Amygdala (tissue), 56 donors: ENCODE measurements at regions not wholly inside any gene's neighbourhood (a gene's known extent, or its start where the extent isn't known, plus 50 kb on each side); places are given as distances from the start of the nearest gene placed in this dataset.

Experiments used
- DNase-seq, 56 donors: peaks; one replicate each; lab custom pipeline; 2025; lab: John Stamatoyannopoulos, UW

- DNase-seq, result no peak
Observed at GRCh38 chr2:118705032-118705431, 142.4 kb downstream of the EN1 start.

DNA sequence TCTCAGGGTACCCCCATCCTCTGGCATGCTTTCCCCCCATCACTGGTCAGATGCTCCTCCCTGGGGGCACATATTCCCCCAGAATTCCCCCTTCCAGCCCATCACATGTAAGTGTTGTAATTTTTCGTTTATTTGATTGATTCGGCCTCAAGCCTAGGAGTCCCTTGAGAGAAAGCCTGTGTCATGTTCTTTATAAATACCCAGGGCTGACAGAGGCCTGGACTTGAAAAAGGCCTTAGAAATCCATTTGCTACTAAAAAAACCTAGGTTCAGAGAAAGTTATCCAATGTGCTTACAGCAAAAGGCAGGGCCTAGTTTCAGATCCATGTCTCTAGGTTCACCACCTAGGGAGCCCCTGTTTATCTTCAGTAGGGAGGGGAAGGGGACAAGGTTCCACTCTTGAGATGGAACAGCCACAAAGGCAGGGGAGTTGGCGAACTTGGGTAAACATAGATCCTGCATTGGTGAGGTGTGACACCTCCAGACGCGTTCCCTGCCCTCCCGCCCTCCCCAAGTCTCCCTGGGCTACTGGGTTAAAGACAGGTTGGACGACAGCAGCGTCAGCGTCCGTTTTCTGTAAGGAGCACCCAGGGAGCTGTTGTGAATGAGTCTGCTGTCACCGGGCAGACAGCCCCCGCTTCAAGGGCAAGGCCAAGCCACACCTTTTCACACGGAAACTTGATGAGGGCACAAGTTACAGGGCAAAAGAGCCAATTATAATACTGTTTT lies 147.8 kb downstream of the EN1 start:
- DNase-seq, result no peak

DNA sequence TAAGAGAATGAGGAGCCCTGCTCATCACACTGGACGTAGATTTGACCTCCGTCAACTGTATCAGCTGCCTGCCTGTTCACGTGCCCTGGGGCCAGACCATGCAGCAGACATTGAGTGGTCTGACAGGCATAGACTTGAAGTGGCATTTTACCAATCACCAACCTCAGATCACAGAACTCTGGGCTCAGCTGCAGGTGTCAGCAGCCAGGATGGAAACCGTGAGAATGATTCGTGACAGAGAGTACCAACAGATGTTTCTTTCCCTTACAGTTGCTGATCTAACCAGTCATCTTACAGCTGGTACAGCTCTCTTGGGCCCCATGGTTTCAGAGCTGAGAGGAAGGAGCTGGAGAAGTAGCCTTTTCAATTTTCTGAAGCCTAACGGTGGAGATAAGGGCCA lies 148.9 kb downstream of the EN1 start:
- DNase-seq, result no peak

DNA sequence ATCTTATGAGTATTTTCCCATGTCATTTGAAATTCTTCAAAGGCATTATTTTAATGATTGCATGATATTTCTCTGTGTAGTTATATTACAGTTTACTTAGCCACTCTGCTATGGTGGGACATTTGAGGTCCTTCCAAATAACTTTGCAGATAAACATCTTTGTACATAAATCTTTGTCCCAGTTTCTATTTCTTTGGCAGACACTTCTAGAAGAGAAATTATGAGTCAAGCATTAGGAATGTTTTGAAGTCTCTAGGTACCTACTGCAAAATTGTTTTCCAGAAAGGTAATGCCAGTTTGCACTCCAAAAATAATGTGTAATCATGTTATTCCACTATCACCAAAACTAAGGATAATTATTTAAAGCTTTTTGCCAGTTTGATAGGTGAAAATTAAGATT lies 149.7 kb downstream of the EN1 start:
- no peak for DNase-seq

GRCh38 chr2:118696786-118697465 lies 150.5 kb downstream of the EN1 start:
- no peak for DNase-seq

DNA sequence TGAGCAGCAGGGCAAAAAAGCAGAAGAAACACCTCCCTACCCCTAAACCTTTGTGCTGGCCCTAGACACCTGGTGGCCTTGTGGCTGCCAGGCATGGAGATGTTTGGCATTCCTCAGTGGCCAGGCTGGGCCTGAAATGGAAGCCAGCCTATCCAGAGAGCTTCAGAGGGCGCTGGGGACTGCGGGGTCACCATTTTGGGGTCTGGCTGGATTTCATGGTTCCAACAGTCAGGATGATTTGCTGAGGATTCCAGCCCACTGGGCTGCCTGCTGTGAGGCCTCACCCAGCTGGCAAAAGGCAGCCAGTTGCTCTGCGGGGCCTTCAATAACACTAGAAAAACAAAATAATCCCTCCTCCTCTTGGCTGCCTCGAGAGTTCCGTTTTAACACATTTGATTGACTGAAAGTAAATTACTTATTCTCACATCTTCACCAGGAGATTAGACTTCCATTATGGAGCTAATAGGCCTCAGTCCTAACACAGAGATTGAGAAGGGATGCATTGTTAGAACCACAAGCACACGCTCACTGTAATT lies 154.1 kb downstream of the EN1 start:
- no peak for DNase-seq

- DNase-seq, result no peak
Observed at GRCh38 chr2:118689874-118690273, 157.6 kb downstream of the EN1 start.

DNA sequence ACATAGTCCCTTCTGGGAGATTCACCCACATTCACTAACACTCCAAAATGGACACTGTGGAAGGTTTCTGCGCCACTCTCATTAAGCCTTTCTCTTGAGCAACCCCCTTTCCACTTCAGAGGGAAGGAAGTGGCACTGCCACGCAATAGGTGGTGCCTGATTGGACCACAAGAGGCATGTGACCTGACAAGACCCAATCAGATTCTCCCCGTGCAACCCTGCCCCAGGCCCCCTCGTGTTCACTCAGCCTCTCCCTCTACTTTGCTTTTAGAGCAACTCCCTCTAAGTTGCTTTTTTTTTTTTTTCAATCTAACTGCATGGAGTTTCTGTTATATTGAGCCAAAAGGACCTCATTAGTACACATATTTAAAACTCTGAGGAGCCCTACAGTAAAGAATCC lies 158.0 kb downstream of the EN1 start:
- no peak for DNase-seq

DNA sequence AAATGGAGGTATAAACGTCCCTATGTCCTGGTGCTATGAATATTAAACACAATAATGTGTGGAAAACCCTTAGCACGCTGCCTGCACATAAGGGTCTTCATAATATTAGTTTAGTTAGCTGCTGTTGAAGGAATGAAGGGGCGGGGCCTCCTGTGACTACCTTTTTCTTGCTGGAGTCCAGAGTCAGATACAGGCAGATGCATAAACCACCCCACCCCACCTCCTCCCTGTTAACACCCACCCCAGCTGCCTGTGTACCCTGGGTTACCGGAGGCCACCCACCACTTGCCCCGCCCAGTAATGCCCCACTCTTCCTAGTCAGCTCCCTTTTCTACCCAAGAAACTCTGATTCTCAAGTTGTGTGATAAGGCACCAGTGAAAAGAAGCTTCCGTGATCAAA lies 158.4 kb downstream of the EN1 start:
- DNase-seq, result no peak

DNA sequence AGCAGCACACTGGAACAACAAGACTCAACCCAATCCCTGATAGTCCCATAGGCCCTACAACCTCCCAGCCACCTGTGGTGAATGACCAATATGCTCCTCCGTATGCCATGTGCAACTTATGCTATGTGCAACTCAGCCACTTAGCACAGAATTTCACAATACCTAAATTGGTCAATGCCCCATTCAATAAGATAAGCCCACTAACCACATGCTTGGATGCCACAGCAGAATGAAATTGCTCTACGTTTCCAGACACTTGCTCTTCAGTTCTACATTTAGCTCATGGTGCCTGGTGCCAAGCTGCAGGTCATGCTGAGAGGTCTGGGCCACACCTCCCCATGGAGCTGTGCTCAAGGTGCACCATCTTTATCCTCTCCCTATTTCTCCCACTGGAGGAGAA lies 159.8 kb downstream of the EN1 start:
- no peak for DNase-seq

DNA sequence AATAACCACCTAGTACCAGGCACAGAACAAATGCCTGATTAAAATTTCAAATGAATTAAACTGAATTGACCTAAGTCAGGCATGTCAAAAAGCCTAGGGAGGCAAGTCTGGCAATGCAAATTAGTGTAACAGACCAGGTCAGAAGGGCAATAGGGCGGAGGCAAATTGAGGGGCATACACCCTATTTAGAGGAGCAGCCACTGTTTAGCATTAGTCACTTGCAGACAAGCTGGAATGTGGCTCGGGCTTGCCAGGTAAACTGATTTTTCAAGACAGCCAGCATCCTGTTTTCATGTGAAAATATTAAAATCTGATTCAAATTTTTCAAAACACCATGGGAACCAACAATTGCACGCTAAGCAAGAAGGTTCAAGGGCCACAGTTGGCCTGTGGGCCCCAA lies 160.3 kb downstream of the EN1 start:
- DNase-seq, result no peak

DNA sequence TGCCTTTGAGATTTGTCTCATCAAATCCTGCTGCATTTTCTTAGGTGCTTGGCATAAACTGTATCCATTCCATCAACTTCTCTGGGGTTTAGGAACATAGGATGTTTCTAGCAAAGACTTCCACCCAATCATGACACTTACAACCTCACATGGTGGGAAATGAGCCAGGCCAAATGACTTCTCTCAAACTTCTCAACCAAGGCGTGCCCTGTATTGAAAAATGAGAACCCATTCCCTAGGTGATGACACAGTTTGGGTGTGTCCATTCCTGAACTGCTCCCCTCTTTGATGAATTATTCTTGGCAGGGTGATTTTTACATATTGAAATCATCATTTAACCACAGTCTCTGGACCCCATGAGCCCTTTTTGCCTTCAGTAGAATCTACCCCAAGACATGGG lies 161.1 kb downstream of the EN1 start:
- no peak for DNase-seq

DNA sequence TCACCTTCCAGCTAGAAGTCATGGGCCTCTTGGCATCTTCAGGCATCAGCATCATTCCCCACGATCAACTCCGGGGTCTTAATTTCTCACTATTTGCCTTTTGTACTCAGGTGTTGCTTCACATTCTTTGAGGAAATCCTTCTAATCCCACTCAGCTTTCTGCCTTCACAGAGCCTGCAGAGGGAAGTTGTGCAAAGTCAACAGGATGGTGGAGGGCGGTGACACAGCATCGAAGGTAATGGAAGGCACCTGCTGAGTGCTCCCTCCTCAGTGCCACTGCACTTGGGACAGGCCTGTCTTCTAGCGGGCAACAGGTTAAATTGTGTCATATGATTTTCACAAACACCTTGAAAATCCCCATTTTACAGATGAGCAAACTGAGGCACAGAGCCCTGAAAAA lies 164.0 kb downstream of the EN1 start:
- DNase-seq, result no peak

- DNase-seq, result no peak
Observed at GRCh38 chr2:118678985-118679384, 168.5 kb downstream of the EN1 start.

DNA sequence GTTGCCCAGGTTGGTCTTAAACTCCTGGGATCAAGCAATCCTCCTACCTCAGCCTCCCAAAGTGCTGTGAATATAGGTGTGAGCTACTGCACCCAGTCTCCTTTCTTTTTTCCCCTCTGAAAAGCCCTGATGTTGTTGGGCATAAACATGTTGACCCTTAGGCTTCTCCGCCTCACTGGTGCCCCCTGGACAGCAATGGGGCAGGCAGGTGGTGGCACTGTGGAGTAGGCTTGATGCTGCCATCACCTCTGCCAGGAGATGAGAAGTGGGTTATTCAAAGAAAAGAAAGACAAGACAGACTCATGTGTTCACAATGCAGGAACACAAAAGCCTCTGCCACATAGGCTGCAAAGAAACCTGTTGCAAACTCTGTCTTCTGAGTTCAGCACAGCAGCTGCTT lies 169.9 kb downstream of the EN1 start:
- no peak for DNase-seq

GRCh38 chr2:118675531-118675930 lies 171.9 kb downstream of the EN1 start:
- no peak for DNase-seq

GRCh38 chr2:118672571-118673158 lies 174.8 kb downstream of the EN1 start:
- DNase-seq, result no peak

DNA sequence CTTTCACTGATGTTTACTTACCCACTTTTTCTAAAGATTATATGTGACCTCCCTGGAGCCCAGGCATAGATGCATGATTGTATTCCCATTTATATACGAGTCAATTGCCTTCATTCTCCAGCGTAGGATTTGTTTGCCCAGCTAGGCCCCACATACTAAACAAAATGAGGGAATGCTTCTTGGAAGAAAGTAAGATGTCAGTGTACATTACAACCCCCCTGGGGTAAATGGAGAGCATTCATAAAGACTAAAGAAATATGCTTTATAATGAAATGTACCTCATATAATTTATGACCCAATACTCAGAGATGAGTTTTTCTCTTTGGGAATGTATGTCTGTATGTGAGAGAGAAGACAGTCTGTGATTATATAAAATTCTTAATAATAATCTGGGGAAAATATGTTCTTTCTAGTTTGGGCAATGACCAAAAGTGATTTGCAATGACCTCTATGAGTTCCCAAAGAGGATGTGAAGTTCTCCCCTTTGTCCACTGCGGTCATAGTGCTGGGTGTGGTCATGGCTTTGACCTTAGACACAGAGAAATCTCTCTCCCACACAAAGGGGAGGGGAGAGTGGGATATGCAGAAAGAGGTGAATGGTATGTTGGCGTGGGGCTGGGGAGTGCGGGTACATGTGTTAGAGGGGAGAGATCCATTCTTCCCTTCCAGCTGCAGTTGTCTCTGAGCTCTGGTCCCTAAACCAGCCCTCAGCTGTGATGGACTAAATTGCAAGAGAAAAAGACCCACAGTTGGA lies 175.6 kb downstream of the EN1 start:
- no peak for DNase-seq

- no peak for DNase-seq
Observed at GRCh38 chr2:118670838-118671237, 176.6 kb downstream of the EN1 start.

- DNase-seq, result no peak
Observed at GRCh38 chr2:118670276-118670675, 177.2 kb downstream of the EN1 start.

GRCh38 chr2:118669654-118670053 lies 177.8 kb downstream of the EN1 start:
- no peak for DNase-seq
